HUES6 (cell line): ENCODE measurements at regions not wholly inside any gene's neighbourhood (a gene's known extent, or its start where the extent isn't known, plus 50 kb on each side); places are given as distances from the start of the nearest gene placed in this dataset.

Experiments
- H3K27ac ChIP-seq: 2 replicates; pipeline ENCODE4 v1.7.0; 2013; ENCODE audit warnings: low read depth, mild to moderate bottlenecking, low read length, inconsistent platforms
- H3K27me3 ChIP-seq: 2 replicates; pipeline ENCODE4 v1.6.1; 2013; ENCODE audit warnings: low read length; ENCODE audit not compliant: control insufficient read depth, insufficient read depth
- H3K36me3 ChIP-seq: 2 replicates; pipeline ENCODE4 v1.6.1; 2013; ENCODE audit warnings: low read length; ENCODE audit not compliant: control insufficient read depth, insufficient read depth
- H3K4me1 ChIP-seq: 2 replicates; pipeline ENCODE4 v1.6.1; 2013; ENCODE audit warnings: low read length; ENCODE audit not compliant: control insufficient read depth, insufficient read depth
- H3K4me3 ChIP-seq: 2 replicates; pipeline ENCODE4 v1.5.1; 2013; ENCODE audit warnings: low read depth, low read length
- H3K9ac ChIP-seq: one replicate; pipeline ENCODE4 v1.6.1; 2013; ENCODE audit warnings: mild to moderate bottlenecking, low read length
- H3K9me3 ChIP-seq: 2 replicates; pipeline ENCODE4 v1.6.1; 2013; ENCODE audit warnings: low read depth, low read length; ENCODE audit not compliant: control insufficient read depth, insufficient read depth

DNA sequence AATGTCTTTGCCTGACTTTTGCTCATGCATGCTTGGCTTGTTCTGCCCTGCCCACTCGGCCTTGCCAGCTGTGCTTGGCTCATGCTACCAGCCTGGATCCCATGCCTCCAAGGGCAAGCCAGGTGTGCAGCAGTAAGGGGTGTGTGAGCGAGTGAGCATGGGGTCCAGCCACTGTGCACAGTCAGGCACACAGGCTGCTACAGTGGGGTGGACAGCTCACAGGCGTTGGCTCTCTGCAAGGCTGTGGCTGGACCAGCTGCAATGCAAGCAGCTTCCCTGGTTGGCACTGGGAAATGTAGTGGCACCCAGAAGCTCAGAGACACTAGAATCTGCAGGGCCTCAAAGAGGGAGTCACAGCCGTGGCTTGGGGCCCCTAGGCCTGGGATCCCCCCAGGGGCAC, 529.7 kb downstream of the DSC3 start:
- Histone ChIP-seq H3K9ac (no peak overlapping the region), H3K27me3 (no peaks in the 10 kb centered on the region), H3K4me3 (no peak overlapping the region), H3K9me3 (0 out of 2 replicates have a peak, but pooled peaks cover 3% of the 10 kb centered on the region), H3K36me3 (no peaks in the 10 kb centered on the region), H3K27ac (no peak overlapping the region), H3K4me1 (no peaks in the 10 kb centered on the region)

DNA sequence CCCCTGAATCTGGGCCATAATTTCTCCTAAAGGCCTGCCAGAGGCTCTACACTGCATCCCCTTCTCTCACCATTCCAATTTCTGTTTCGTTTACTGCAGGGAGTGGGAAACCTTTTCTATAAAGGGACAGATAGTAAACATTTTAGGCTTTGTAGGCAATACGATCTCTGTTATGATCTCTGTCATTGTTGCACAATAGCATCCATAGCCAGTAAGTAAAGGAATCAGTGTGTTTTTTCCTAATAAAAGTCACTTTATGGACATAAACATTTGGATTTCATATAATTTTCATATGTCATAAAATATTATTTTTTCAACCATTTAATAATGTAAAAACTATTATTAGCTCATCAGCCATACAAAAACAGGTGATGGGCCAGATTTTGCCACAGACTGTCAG, 531.7 kb downstream of the DSC3 start:
- H3K27me3 ChIP-seq: no peaks in the 10 kb centered on the region
- H3K4me1 ChIP-seq: no peaks in the 10 kb centered on the region
- 0 out of 2 replicates have a peak, but pooled peaks cover 3% of the 10 kb centered on the region for H3K9me3 ChIP-seq
- H3K9ac ChIP-seq: no peak overlapping the region
- H3K36me3 ChIP-seq: no peaks in the 10 kb centered on the region
- no peak overlapping the region for H3K4me3 ChIP-seq
- H3K27ac ChIP-seq: no peak overlapping the region

DNA sequence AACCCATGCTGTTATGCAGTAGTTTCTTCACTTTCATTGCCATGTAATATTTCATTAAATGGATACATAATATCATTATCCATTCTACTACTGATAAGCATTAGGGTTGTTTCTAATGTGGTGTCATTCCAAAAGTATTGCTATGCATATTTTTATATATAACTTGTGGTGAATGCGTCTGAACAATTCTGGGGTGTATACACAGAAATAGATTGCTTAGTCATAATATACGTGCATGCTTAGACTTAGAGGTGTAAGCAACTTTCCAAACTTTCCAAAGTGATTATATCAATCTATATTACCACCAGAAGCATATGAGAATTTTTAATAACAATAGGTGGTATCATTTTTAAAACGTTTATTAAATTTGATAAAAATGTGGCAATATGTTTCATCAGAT, 540.9 kb downstream of the DSC3 start:
- Histone ChIP-seq H3K9ac (no peak overlapping the region), H3K4me3 (no peak overlapping the region), H3K27ac (no peak overlapping the region), H3K27me3 (no peaks in the 10 kb centered on the region), H3K4me1 (no peaks in the 10 kb centered on the region), H3K36me3 (no peaks in the 10 kb centered on the region), H3K9me3 (no peaks in the 10 kb centered on the region)

DNA sequence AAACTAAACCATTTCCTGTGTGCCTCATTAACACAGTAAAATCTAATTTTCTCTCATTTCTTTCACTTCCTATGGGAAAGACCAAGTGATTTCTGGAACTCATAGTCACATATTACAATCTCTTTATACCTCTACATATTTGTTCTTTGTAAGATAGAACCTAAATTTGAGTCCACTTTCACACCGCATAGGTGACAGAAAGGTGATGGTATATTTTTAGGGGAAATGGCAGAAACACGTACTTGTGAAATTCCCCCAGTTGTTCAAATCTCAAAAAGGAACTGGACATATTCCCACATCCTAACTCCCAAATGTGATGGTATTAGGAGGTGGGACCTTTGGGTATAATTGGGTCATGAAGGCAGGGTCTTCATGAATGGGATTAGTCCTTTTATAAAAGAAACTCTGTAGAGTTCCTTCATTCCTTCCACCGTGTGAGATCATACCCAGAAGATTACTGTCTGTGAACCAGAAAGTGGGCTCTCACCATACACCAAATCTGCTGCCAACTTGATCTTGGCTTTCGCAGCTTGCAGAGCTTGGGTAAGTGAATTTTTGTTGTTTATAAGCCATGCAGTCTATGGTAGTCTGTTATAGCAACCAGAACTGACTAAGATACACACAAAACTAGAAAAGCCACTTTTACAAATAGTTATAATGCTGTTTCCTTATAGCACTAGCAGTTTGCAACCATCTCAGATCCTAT, 542.1 kb downstream of the DSC3 start:
- Histone ChIP-seq H3K27ac (no peak overlapping the region), H3K27me3 (no peaks in the 10 kb centered on the region), H3K9me3 (no peaks in the 10 kb centered on the region), H3K4me1 (no peaks in the 10 kb centered on the region), H3K36me3 (no peaks in the 10 kb centered on the region), H3K4me3 (no peak overlapping the region), H3K9ac (no peak overlapping the region)

DNA sequence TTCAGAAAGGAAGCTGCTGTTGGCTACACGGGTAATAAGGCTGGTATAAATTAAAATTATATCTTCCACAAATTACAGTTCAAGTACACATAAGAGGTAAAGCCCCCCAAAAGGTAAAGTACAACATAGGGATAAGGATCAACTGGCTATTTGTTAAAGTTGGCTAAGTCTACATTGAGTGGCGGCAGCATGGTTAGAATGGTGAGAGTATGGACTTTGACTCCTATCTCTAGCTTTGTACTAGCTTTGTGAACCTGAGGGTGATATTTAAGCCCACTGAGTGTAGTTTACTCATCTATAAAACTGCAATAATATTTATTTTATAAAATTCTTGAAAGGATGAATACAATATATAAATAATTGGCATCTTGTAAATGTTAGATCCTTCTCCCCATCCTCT, 542.8 kb downstream of the DSC3 start:
- Histone ChIP-seq H3K4me3 (no peak overlapping the region), H3K27me3 (no peaks in the 10 kb centered on the region), H3K4me1 (no peaks in the 10 kb centered on the region), H3K9me3 (no peaks in the 10 kb centered on the region), H3K9ac (no peak overlapping the region), H3K27ac (no peak overlapping the region), H3K36me3 (no peaks in the 10 kb centered on the region)

DNA sequence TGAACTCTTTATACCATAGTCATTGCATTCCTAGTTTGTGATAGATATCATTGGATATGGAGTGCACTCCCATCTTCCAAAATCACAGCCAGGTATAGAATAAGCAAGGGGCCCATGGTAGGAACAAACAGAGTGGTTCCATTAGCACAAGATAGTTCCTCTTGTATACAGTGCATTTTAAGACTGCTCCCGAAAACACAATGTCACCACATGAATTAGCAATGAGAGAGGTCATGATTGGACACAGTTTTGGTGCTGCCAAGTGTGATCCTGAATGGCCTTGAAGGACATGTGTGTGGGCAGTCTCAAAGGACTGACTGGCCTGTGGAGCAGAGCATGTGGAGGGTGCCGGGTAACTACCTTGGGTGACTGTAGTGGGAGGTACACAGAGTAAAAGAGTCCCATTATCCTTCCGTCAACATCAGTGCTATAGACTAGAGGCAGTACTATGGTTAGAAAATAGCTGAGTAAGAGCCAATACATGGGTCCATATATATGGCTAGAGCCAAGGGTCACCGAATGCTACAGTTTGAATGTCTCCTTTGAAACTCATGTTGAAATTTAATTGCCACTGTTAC, 549.9 kb downstream of the DSC3 start:
- Histone ChIP-seq H3K27ac (no peak overlapping the region), H3K36me3 (no peaks in the 10 kb centered on the region), H3K4me1 (no peaks in the 10 kb centered on the region), H3K27me3 (no peaks in the 10 kb centered on the region), H3K9me3 (no peaks in the 10 kb centered on the region), H3K4me3 (no peak overlapping the region), H3K9ac (no peak overlapping the region)

DNA sequence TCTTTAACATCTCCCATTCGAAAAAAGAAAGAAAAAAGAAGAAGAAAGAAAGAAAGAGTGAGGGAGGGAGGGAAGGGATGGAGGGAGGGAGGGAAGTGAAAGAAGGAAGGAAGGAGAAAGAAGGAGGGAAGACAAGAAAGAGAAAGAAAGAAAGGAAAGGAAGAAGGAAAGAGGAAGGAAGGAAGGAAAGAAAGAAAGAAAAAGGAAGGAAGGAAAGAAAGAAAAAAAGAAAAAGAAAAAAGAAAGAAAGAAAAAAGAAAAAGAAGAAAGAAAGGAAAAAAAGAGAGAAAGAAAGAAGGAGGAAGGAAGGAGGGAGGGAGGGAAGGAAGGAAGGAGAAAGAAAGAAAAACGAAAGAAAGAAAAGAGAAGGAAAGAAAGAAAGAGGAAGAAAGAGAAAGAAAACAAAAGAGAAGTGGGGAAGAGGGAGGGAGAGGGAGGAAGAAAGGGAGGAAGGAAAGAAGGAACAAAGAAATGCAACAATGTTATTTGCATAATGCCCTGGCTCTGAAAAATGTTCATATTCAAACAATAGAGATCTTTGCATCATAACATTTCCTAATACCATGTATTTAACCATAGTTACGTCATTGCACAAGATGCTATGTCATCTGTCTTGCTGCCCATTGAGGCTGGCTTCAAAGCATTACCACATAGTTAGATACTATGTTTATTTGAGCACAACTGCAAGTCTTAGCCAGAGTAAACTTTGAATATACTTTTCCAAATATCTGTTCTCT, 550.6 kb downstream of the DSC3 start:
- no peaks in the 10 kb centered on the region for H3K4me1 ChIP-seq
- no peaks in the 10 kb centered on the region for H3K9me3 ChIP-seq
- H3K36me3 ChIP-seq: no peaks in the 10 kb centered on the region
- H3K27ac ChIP-seq: no peak overlapping the region
- H3K4me3 ChIP-seq: no peak overlapping the region
- H3K9ac ChIP-seq: no peak overlapping the region
- H3K27me3 ChIP-seq: no peaks in the 10 kb centered on the region

DNA sequence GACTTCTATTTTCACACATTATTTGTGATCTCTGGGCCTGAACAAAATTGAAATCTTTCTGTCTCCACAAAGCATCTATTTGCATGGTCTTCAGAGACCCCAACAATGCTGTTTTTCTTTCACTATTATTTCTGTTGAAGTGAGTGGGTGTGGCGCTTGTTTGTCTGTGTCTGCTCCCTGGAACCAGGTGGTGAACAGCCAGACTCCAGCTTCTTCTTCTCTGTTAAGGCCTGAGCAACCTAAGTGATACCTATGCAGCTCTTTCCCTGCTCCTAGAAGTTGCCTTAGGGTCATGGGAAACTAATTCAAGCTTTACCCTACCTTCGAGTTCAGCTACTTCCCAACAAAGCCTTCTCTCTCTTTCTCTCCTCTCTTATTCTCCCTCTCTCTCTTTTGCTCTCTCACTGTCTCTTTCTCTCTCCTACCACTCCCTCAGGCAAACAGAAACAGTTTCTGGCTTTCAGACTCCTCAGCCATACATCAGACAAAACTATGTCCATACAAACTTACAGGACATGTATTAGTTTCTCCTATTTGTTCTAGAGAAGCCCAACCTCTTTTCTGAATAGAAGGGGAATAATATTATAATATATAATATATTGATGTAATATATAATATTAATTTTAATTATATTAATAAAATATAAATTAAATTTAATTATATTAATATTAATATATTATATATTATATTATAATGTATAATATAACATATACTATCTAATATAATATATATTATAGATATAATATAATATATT, 552.5 kb downstream of the DSC3 start:
- no peaks in the 10 kb centered on the region for H3K27me3 ChIP-seq

DNA sequence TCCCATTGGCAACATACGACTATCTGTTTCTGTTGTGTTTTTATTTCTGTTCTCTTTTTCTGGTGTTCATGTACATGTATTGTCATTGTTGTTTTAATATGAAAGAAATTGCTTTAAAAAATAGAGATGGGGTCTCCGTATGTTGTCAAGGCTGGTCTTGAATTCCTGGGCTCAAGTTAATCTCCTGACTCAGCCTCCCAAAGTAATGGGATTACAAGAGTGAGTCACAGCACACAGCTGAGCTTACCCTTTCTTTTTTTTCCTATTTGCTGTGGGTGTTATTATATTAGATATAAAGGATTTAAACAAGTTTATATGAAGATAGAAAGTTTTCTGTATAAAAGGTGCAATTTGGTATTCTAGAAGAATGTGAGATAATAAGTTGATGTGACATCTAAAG, 554.6 kb downstream of the DSC3 start:
- H3K4me1 ChIP-seq: no peaks in the 10 kb centered on the region
- no peak overlapping the region for H3K9ac ChIP-seq
- no peak overlapping the region for H3K4me3 ChIP-seq
- no peaks in the 10 kb centered on the region for H3K27me3 ChIP-seq
- H3K9me3 ChIP-seq: no peaks in the 10 kb centered on the region
- H3K27ac ChIP-seq: no peak overlapping the region
- no peaks in the 10 kb centered on the region for H3K36me3 ChIP-seq

More for the DNA sequence above, 552.5 kb downstream of the DSC3 start:
- Histone ChIP-seq H3K4me1 (no peaks in the 10 kb centered on the region), H3K27ac (no peak overlapping the region), H3K4me3 (no peak overlapping the region), H3K9ac (no peak overlapping the region), H3K36me3 (no peaks in the 10 kb centered on the region), H3K9me3 (no peaks in the 10 kb centered on the region)

DNA sequence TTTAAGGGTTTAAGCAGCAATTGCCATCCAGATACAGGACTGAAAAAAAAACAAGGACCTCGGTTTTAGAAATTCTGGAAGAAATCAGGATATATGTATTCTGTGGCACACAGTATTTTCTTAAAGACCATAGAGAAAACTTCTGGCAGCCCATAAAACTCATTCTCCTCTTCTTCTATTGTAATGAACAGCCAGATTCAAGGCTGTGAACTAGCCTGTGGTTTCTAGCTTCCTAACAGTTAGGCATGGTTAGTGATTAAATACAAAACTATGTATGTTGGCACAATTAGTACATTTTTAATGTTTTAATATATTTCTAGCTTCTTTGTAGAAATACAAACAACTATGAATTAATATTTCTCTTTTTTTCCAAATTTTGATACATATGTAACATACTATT, 555.7 kb downstream of the DSC3 start:
- Histone ChIP-seq H3K27ac (no peak overlapping the region), H3K9ac (no peak overlapping the region), H3K9me3 (no peaks in the 10 kb centered on the region), H3K4me3 (no peak overlapping the region), H3K27me3 (no peaks in the 10 kb centered on the region), H3K4me1 (no peaks in the 10 kb centered on the region), H3K36me3 (no peaks in the 10 kb centered on the region)

DNA sequence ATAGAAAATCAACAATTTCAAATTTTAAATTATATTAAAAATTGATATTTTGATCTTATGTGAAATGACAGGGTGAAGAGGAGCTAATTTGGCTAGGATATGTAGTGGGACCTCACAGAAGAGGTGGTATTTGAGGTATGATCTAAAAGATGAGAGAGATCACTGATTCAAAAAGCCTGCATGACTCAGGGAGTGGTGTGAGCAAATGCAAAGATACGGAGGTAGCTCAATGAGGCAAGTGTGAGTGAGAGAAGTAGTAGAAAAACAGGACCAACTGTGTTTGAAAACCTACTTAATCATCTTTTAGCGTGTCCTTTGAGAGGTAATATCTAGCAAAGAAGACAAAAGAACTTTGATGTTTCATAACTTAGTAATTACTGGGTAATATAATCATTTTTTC, 557.5 kb downstream of the DSC3 start:
- no peak overlapping the region for H3K27ac ChIP-seq
- H3K4me3 ChIP-seq: no peak overlapping the region
- no peaks in the 10 kb centered on the region for H3K36me3 ChIP-seq
- no peaks in the 10 kb centered on the region for H3K9me3 ChIP-seq
- no peaks in the 10 kb centered on the region for H3K4me1 ChIP-seq
- no peaks in the 10 kb centered on the region for H3K27me3 ChIP-seq
- no peak overlapping the region for H3K9ac ChIP-seq
